Muscle of back (tissue), 3 donors: ENCODE measurements at regions not wholly inside any gene's neighbourhood (a gene's known extent, or its start where the extent isn't known, plus 50 kb on each side); places are given as distances from the start of the nearest gene placed in this dataset.

Experiments used
- DNase-seq, 3 donors: peaks; one replicate each; pipeline versions ENCODE4 v3.0.0 to v3.0.0-alpha.2; 2013

DNA sequence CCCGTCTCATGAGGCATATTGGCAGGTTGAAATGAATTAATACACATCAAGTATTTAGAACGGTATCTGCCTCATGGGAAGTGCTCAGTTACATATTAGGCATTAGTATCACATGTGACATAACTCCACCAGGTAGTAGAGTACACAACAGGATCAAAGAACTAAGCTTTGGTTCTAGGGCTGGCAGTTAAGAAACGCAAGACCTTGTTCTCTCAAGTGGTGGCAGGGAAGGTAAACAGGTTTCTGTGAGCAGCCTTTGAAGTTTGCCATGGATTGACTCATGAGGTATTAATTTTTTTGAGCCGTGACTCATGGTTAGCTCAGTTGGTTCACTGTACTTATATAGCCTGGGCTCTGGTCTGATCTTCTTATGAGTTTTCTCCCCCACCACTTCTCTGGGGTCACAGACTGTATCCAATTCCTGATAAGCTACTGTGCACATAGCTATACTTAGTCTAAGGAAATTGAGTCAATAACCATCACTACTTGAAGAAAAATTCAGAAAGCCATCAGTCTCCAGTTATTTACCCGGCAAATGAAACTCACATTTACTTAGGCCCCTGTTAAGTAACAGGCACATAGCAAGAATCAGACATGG is 155.6 kb upstream of the STT3B start:
- DNase-seq = peak in 1 of 3 donors; percentile 64

DNA sequence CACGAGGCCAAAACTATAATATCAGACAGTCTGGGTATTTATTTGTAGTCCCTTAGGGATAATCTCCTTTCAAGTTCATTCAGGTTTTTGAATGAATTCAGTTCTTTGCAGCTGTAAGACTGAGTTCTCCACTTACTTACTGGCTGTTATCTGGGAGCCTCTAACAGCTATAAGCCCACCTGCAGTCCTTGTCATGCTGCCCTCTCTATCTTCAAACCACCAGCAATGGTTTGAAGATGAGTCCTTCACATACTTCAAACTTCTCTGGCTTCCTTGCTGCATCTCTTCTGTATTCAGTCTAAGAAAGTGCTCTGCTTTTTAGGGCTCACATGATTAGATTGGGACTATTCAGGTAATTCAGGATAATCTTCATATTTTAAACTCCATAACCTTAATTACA is 154.5 kb upstream of the STT3B start:
- no peak for DNase-seq

DNA sequence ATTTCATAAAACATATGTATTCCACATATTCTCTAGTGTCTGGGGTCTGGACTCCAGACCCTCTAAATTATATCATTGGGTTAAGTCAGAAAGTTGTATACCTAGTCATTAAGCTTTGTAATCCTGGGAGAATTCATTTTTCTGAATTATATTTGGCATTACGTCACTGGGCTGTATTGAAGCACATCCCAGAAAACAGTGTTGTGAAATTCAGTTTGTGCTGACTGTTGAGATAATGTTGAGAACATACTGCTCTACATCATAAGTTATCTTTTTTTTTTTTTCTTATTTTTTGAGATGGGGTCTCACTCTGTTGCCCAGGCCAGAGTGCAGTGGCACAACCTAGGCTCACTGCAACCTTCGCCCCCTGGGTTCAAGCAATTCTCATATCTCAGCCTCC is 153.1 kb upstream of the STT3B start:
- no peak for DNase-seq

DNA sequence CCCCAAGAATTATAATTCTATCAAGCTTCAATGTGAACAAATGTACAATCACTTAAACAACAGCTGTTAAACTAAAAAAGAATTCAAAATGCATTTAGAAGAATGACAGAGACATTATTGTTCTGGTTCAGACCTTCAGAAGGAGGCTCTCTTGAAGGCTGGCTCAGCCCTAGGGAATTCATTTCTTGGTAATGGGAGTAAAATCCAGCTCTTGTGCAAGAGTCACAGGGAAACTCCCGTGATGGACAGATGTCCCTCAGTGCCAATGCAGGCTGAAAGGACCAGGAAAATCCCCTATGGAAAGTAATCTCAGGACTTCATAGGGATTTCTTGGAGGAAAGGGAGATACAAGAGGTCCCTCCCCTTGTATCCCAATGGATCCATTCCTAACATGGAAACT is 149.9 kb upstream of the STT3B start:
- no peak for DNase-seq

DNA sequence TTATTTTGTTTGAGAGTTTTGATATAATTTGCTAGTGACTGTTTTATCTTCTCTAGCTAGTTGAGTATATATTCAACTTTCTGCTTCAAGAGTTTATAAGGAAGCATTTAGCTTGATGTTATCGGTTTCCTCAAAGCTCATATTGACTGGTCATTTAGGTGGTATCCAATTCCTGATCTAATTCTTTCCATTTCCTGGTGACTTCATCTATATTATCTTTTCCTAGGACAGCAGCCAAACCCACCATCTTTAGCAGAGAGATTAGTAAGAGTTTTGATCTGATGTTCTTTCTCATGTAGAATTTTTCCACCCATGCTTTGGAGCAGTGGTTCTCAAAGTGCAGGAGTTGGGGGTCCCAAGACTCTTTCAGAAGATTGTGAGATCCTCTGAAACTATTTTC is 148.6 kb upstream of the STT3B start:
- DNase-seq = no peak

DNA sequence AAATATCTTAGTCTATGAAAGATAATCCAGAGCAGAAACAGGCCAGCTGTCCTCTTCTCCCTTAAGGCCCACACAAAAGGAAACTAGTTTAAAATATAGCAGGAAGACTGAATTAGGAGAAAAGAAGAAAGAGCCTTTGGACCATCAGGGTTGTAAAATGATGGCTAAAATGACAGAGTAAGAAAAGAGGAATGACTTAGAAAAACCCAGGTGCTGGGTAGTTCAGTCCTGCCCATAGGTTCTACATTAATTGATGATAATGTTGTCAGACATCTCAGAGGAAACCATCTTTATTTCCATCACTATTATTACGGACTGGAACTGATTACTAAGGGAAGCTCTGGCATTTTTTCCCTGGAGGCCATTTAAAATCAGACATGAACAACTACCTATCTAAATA is 142.8 kb upstream of the STT3B start:
- peak in 1 of 3 donors; percentile 28 for DNase-seq

DNA sequence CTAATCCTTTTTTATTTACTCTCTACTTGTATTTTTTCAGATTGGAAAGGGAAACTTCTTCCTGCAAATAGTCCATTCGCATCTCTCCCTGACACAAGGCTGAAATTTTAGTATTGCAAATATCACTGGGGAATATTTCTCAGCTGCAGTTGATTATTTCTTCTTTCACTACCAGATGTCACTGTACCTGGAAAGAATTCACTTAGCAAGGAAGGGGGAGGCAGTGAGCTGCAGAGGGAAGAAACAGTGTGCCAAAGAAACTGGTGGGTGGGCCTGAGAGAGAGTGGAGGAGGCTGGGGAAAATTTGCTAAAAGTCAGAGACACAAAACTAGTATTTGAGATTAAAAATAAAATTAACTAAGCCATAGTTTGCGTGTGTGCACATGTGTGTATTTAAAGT is 142.3 kb upstream of the STT3B start:
- DNase-seq = peak in 2 of 3 donors; percentile 35 to 69

DNA sequence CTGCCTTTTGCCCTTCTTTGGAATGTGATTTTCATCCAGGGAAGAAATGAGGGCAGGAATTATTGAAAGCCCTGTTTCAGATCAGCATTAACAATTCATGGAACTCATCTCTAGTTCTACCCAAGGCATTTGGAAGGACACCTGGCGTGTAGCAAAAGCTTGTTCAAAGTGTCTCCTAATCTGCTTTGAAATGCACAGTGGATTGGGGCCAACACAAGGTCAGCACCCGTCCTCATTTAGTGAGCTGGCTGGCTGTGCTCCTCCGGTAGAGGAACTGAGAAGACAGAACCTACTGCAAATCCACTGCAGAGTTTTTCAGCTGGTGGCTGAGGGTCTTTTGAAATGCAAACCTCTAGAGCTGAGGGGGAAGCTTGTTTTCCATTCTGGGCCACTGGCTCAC is 141.6 kb upstream of the STT3B start:
- DNase-seq = no peak

DNA sequence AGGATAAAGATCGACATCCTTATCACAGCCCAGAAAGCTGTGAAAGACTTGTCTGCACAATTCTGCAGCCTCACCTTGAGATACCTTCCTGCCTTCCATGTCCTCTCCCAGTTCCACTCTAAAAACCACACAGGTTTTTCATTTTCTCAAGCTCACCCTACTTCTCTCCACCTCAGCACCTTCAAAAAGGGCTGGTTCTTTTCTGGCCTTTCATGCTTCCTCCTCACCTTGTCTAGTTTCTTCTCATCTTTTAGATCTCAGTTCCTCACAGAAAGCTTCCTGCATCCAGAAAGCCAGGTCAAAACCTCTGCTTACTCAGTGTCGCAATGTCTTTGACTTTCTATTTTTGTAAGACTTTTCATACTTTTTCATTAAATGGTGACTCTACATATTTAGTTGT is 140.2 kb upstream of the STT3B start:
- DNase-seq = no peak

DNA sequence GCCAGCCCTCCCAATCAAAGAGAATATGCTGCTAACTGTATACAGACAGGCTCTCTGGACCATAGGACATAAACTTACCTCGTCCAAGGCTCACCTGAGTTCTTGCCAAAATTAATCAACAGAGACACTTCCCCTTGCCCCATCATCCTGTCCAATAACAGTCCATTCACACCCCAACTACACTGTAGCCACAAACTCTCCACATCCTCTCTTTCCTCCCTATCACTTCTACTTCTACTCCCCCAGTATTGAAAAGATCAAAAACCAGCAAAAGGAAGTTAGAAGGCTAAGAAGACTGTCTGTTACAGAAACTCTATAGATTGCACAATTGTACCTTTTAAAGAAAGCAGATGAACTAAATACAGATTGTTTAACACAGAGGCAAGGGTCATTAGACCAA is 133.5 kb upstream of the STT3B start:
- DNase-seq = no peak

DNA sequence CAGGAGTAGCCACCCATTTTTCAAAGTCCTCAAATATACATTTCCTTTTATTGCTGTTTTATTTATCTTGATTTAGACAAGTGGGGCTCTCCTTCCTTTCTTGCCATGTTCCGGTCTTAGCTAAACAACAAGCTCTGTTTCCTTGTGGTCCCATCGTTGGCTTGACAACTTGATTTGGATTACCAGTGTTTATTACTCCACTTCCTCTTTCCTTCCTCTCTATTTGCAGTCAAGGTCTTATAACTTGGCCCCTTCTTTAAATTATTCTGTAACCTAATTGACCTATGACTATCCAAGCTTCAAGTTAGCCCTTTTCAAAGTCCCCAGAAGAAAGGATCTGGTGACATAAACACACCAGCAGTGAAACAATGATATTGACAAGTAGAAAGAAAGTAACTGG is 130.6 kb upstream of the STT3B start:
- no peak for DNase-seq

DNA sequence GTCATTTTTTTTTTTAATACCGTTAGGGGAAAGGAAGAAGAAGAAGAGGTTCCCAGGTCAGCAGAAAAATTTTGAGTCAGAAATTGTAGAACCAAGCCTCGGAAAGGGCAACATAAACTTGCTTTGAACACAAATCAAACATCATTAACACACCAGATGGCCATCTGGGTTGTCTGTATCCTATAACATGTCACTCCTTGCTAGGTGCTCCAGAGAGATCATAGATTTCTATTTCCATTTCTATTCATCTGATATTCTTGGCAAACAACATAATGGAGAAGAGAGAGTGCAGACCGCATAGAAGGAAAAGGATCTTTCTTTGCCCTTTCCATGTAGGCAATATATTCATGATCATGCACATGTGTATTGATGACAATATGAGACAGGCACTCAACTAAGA is 129.5 kb upstream of the STT3B start:
- DNase-seq = no peak

DNA sequence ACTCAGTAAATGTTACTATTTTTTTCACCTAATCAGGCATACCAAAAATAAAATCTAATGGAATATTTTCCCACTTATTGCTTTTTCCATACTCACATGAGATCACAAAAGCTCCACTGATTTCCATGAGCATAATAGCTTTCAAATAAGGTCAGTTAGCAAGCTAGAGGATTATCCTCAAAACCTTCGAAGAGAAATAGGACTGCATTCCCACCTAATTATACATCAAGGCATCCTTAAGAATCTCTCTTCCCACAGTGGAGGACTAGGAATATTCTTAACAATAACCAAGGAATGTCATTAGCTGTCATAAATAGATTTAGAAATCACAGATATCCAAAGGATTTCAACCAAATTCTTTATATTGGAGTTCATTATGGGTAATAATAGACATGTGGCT is 127.9 kb upstream of the STT3B start:
- DNase-seq = no peak

DNA sequence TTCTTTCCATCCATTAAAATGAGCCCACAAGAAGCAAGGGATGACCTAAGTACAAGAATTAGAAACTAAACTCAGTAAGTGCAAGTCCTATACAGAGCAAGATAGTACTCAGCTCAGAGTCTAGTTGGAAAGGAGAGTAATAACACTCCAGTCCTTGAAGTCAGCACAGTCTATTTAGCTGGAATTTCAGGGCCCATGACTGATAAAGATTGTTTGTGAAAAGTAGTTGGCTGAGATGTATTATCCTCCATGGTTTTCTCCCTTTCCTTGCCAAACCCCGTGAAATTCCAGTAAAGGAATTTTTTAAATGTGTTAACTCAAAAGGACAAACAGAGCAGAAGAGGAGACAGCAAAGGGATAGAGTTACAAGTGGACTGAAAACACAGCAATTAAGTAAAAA is 127.2 kb upstream of the STT3B start:
- DNase-seq = no peak

DNA sequence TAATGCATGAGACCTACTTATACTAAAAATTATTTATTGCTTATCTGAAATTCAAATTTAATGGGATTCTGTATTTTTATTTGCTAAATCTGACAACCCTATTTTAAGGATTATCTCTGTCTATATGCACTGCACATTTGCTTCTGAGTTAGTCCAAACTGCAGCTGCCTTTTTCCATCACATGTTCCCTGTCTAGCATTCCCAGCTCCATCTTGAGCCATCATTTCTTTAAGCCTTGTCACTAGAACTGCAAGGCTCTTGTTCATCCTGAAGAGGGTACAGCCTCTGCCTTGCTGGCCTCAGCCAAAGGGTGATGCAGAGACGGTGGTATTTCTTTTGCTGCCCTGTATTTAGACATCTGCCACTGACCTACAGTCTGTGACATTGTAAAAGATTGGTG is 125.8 kb upstream of the STT3B start:
- peak in 2 of 3 donors; percentile 33 to 38 for DNase-seq

DNA sequence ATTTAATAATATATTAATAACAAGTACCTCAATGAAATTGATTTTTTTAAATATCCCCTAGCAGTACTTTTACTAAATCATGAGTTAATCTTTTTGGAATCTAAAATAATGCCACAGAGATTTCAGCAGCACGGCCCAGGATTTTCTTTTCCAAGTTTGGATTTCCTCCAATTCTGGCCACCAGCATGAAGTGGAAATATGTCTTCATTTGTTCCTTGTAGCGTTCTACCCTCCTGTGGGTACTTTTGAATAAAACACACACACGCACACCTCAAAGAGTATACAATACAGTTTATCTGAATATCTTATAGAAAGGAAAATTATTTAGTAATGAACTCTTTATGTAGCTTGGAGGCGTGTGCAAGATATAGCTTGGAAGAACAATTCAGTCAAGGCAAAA is 125.1 kb upstream of the STT3B start:
- no peak for DNase-seq

DNA sequence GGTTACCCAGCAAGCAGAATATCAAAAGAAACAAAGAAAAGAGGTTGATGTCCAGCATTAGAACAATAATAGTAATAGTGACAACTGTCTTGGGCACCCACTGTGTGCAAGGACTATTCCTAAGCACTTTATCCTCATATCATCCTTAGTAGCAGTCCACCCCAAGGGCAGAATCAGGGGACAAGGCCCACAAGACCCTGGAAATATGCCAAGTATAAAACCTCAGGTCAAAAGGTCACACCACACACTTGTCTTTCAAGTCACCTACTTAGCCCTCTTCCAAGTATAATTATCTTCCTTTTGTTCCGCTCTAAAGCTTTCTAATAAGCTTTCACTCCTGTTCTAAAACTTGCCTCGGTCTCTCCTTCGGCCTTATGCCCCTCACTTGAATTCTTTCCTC is 124.0 kb upstream of the STT3B start:
- no peak for DNase-seq

DNA sequence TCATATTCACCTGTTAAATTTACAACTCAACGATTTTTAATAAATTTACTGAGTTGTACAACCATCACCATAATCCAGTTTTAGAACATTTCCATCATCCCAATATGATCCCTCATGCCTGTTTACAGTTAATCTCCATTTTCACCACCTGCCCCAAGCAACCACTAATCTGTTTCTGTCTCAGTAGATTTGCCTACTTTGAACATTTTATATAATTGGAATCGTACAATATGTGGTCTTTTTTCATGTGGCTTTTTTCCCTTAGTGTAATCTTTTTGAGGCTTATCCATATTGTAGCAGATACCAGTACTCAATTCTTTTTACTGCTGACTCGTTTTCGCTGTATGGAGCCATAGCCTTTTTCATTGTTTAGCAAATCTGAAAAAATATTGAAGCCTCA is 123.3 kb upstream of the STT3B start:
- no peak for DNase-seq

DNA sequence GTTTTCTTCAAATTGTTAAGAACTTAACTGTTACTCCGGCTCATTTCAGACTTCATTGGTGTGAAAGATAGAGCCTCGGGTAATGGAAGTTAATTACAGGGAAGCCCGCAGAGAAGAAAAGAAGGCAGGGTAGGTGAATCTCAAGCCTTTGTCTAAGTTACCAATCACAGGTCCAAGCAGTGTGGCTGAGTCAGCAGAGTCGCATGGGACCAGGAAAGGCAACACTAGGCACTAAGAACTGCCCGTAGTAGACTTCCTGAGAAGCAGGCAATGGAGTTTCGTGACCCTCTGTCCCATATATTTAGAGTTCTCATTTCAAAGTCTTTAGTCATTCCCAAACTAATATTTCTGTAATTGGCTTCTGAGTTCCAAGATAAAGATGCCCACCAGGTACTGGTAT is 122.9 kb upstream of the STT3B start:
- DNase-seq = no peak

DNA sequence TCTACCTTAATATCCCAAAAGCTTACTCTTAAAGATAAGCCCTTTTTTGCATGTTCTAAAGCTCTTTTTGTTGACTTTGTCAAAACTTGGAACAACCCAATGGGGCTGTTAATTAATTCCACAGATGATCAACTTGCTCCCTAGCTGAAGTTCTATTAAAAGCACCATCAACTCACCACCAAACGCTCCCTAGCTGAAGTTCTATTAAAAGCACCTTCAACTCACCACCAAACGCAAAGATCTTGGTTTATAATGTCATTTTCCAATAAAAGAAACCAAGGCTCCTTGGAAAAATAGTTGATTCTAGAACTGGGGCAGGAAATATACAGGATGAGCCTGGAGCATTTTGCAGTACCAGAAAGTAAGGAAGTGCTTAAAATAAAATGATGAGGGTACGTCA is 122.3 kb upstream of the STT3B start:
- DNase-seq = no peak

DNA sequence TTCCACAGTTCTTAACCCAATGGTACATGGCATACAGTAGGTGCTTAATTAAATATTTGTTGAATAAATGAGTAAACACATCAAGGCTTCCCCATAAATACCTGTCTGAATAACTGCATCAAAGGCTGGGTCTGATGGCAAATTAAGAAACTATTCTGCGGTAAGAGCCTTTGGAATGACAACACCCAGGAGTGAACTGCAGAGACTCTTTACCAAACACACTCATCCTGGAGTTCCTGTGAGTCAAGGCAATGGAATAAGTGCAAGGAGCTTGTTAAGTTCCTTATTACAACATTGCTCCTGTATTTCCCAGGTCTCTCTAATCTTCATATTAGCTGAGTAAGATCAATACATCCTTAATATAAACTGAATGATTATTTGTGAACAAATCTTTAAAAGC is 119.9 kb upstream of the STT3B start:
- no peak for DNase-seq

DNA sequence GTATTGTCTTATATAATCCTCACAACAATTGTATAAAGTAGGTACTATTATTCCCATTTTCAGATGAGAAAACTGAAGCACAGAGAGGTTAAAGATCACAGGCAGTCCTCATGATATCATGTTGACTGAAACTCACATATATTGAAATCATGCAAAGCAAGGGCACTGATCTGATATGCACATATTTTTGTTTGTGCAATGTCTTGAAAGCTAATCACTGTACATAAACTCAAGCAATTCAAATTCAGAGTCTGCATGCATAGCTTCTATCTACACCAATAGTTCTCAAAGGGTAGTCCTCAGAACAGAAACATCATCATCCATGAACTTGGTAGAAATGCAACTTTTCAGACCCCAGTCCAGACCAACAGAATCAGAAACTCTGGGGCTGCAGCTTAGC is 119.2 kb upstream of the STT3B start:
- DNase-seq = no peak

DNA sequence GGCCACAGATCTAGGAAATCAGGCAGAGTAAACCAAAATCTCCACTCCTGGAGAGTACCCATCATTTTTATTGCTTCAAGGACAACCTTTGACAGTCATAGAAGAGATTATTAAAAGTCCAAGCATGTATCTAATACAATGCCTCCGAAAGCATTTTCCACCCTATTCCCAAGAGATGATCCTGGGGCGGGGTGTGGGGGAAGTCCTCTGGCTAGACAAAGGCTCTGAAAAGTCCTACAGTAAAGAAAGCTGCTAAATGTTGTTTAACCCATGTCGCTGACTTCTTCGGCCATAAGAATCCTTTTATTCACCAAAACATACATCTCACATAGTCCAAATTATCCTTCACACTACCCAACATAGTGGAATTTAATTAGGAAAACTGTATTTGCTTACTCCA is 115.7 kb upstream of the STT3B start:
- no peak for DNase-seq

DNA sequence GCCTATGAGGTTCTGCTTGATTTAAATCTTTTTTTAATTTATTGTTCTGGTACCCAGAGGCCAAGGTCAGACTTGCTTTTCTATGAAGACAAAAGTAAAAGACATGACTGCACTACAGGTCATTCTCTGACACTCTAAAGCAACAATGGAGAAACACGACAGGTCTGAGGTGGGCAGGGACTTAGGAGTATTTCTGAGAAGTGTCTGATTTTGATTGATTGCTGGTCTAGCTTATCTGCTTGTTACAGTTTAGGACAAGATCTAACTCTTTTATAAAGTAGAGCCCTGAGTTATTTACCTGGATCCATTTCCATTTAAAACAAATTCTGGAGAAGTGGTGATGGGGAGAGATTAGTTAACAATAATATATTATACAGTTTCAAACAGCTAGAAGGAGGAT is 115.2 kb upstream of the STT3B start:
- DNase-seq = no peak

DNA sequence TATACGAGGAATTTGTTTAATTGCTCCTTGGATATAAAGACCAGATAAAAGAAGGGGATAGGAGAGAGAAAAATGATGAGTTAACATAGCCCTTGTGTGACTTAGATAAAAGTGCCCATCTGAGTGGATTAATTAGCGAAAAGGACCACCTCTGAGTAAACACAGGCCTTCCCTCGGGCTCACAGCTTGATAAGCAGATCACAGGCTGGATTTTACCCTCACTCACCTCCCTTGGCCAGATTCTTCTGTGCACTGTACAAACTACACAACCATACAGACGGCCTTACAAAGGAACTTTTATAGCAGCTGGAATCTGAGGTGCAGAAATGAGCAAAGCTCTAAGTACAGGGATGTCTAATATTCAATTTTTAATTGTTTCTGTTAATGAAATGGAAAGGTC is 112.4 kb upstream of the STT3B start:
- DNase-seq = no peak
